B cell (primary cell): ENCODE measurements at regions not wholly inside any gene's neighbourhood (a gene's known extent, or its start where the extent isn't known, plus 50 kb on each side); places are given as distances from the start of the nearest gene placed in this dataset.

Experiments used
- EZH2 ChIP-seq: IDR thresholded peaks from 2 replicates; pipeline ENCODE4 v1.6.1; 2012; ENCODE audit warnings: borderline replicate concordance, low read depth, mild to moderate bottlenecking, moderate library complexity, low read length; ENCODE audit not compliant: insufficient read depth, poor library complexity, severe bottlenecking
- TF ChIP-seq, protein P1 (sequence below): fragments of 200-600 bp; IDR thresholded peaks from one replicate; pipeline ENCODE4 v1.8.0; 2022; ENCODE audit warnings: antibody characterized with exemption, mild to moderate bottlenecking

DNA sequence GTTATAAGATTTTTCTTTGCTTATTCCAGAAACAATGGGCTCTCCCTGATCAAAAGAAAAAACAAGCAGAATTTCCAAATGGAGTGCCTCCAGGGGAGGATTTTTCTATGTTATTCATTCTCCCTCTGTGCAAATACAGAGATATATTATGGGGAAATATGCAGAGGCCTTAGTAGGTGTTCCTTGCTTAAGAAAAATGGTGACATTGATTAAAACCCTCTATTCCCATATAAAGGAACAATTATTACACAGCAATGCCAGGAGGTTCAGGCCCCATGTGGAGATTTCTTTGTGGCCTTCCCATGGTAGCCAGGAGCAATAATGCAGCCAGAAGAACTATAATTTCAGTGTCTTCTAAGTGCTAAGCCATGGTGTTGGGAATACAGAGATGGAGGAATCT is 255.9 kb upstream of the CXCR4 start:
- TF ChIP-seq, protein P1, sequence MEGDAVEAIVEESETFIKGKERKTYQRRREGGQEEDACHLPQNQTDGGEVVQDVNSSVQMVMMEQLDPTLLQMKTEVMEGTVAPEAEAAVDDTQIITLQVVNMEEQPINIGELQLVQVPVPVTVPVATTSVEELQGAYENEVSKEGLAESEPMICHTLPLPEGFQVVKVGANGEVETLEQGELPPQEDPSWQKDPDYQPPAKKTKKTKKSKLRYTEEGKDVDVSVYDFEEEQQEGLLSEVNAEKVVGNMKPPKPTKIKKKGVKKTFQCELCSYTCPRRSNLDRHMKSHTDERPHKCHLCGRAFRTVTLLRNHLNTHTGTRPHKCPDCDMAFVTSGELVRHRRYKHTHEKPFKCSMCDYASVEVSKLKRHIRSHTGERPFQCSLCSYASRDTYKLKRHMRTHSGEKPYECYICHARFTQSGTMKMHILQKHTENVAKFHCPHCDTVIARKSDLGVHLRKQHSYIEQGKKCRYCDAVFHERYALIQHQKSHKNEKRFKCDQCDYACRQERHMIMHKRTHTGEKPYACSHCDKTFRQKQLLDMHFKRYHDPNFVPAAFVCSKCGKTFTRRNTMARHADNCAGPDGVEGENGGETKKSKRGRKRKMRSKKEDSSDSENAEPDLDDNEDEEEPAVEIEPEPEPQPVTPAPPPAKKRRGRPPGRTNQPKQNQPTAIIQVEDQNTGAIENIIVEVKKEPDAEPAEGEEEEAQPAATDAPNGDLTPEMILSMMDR = no peak
- TF ChIP-seq EZH2 = no peak
